GM12873 (cell line): ENCODE measurements at regions not wholly inside any gene's neighbourhood (a gene's known extent, or its start where the extent isn't known, plus 50 kb on each side); places are given as distances from the start of the nearest gene placed in this dataset.

ENCODE experiments used
- CTCF ChIP-seq: IDR thresholded peaks from 2 replicates; pipeline ENCODE4 v1.5.1; 2012; ENCODE audit warnings: low read depth, mild to moderate bottlenecking, moderate library complexity, low read length, control low read depth; ENCODE audit not compliant: insufficient read depth; ENCODE audit errors: missing control alignments

DNA sequence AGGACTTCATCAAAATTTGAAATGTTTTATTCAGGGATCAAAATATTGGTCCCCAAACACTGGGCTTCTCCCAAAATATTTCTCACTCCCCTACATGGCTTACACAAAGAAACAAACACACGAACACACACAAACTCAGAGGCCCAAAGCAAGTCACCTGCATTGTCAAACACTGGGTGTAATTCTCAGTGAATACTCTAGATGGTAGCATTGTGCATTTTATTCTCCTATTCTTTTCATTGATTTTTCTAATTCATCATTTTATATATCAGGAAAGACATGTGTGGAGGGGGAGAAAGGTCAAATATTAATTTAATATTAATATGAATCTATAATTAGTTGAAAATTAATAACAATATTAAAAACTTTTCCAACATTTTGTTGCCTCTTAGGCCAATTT, 72.3 kb upstream of the TNMD start:
- TF ChIP-seq CTCF: peak; percentile 66

GRCh38 chrX:100494646-100495370, 84.7 kb upstream of the PCDH19 start:
- TF ChIP-seq CTCF: no peak

DNA sequence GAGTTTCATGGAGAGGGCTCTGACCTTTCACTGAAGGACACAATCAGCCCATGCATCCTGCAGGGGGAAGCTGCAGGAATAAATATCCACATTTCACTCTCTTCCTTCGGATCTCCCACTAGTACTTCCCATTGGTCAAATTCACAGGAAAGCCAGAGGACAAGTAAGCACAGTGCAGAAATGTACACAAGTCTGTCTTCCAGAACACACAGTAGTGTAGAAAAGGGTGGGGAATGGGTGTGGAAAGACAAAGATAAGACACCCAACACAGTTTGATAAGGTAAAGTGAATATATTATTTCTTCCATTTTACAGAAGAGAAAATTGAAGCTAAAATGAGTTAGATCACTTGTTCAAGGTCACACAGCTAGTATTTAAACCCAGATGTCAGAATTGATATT, 81.1 kb upstream of the PCDH19 start:
- TF ChIP-seq CTCF: no peak

DNA sequence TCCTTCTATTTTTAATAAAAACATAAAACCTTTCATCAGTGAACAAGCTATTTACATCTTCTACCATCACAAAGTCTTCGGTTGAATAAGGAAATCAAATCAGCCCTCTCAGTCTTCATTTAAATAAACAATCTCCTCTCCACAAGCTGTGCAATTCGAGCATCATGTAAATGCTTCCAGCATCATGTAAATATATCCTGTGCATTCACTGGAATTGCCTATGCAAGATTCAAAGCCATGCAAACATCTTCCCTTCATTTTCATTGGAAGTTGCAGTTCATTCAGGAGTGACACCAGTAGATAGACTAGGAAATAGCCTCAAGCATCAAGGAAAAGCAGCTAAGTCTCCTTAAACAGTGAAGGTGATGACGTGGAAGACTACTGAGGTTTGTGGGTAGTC, 77.7 kb upstream of the PCDH19 start:
- no peak for TF ChIP-seq CTCF

DNA sequence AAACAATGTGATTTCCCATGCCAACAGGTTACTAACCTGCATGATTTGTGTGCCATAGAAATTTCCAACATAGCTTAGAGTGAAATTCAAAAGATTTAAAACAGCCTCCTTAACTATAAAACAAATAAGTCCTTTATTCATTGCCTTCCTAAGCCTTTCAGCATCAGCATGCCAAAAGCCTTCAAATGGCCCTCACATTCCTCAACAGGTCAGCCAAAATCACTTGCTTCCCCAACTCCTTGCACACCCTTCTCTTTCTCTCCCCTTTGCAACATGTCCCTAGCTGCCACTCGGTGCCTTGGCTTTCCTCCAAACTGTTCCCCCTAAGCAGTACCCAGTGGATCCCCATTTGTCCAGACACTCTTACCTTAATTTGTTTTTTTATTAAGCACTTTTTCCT, 74.9 kb upstream of the PCDH19 start:
- no peak for TF ChIP-seq CTCF

- no peak for TF ChIP-seq CTCF
These were observed 69.3 kb upstream of the PCDH19 start for GRCh38 chrX:100479329-100479728.

- no peak for TF ChIP-seq CTCF
These were observed 68.7 kb upstream of the PCDH19 start for GRCh38 chrX:100478714-100479306.
